GM12892 (cell line): ENCODE measurements at regions not wholly inside any gene's neighbourhood (a gene's known extent, or its start where the extent isn't known, plus 50 kb on each side); places are given as distances from the start of the nearest gene placed in this dataset.

Experiments used
- POLR2A ChIP-seq: IDR thresholded peaks from 2 replicates; pipeline ENCODE4 v1.6.1; 2011; ENCODE audit warnings: low read depth, low read length, control low read depth
- POLR2AphosphoS5 ChIP-seq: IDR thresholded peaks from 2 replicates; pipeline ENCODE4 v1.6.1; 2011; ENCODE audit warnings: low read depth, low read length, control low read depth
- TAF1 ChIP-seq: IDR thresholded peaks from 2 replicates; pipeline ENCODE4 v1.6.1; 2011; ENCODE audit warnings: low read depth, mild to moderate bottlenecking, control low read depth, low read length, borderline replicate concordance

- TF ChIP-seq POLR2AphosphoS5 (no peak), POLR2A (no peak), TAF1 (no peak)
These were observed 1083.9 kb downstream of the BRD1 start for GRCh38 chr22:48743601-48744282.
